ENCODE measurements at regions not wholly inside any gene's neighbourhood (a gene's known extent, or its start where the extent isn't known, plus 50 kb on each side); places are given as distances from the start of the nearest gene placed in this dataset.

DNA sequence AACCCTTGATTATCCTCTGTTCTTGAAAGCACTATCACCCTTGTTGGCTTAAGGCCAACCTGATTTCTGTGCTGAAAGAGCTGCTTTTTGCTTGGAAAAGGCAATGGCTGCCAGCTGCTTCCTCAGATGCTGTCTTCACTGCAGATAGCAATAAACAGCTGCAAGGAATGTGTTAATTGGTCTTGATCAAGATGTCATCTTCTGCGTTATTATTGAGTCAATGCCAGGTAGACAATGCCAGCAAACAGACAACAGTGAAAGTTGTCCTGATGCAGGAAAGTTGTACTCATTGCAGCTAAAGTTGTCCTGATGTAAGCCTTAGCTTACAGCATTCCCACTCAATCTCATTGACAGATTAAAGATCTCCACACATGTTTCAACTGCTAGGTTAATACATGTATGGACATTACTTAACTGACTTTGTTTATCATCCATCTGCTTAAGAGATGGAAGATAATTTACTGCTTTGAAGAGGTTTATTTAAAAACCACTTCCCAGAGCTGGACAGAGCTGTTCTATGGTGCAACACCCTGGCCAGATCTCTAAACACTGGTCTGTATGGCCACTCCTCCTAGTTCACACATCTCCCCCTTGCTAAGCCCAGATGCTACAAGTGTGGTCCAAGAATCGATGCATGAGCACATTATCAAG lies 251.0 kb upstream of the MCTP2 start:
- Histone ChIP-seq H2AFZ (no peak overlapping the region), H3K4me3 (no peak overlapping the region), H3F3A (ENCODE audit: insufficient read depth) (no peaks in the 10 kb centered on the region), H3K4me2 (ENCODE audit: unreplicated experiment) (no peak overlapping the region), H3K4me1 (ENCODE audit: insufficient read depth) (no peaks in the 10 kb centered on the region), H3K36me3 (ENCODE audit: low read depth) (no peaks in the 10 kb centered on the region), H3K9me2 (ENCODE audit: insufficient read depth) (no peaks in the 10 kb centered on the region), H3K9me3 (ENCODE audit: low read depth) (no peaks in the 10 kb centered on the region), H4K20me1 (ENCODE audit: insufficient read depth) (no peaks in the 10 kb centered on the region), H3K9ac (no peak overlapping the region), H3K79me2 (ENCODE audit: insufficient read depth) (no peaks in the 10 kb centered on the region), H3K27me3 (replicated peaks; ENCODE audit: insufficient read depth) (peaks cover 13% of the 10 kb centered on the region; the same call in 1 of the 2 replicates), H3K27ac (no peak overlapping the region)
- in situ Hi-C loops (cut with MboI): loop anchor here (25.0 kb wide), 1 partner anchor 943 kb away; no protein-coding TSS in a partner anchor
- no peak for TF ChIP-seq EZH2 (IDR thresholded peaks at IDR 0.05; ENCODE audit: insufficient read depth, poor library complexity, severe bottlenecking)
- no peak for TF ChIP-seq EZH2phosphoT487 (IDR thresholded peaks at IDR 0.05; ENCODE audit: insufficient read depth, low read depth)
- 0 to 2% methylated on average over 2 of the region's 2 CpGs for WGBS, 2 experiments (ENCODE audit: low coverage in 1 of 2, low lambda C conversion rate in 2 of 2, missing lambda C conversion rate in 2 of 2)
- DNase-seq: no peak

DNA sequence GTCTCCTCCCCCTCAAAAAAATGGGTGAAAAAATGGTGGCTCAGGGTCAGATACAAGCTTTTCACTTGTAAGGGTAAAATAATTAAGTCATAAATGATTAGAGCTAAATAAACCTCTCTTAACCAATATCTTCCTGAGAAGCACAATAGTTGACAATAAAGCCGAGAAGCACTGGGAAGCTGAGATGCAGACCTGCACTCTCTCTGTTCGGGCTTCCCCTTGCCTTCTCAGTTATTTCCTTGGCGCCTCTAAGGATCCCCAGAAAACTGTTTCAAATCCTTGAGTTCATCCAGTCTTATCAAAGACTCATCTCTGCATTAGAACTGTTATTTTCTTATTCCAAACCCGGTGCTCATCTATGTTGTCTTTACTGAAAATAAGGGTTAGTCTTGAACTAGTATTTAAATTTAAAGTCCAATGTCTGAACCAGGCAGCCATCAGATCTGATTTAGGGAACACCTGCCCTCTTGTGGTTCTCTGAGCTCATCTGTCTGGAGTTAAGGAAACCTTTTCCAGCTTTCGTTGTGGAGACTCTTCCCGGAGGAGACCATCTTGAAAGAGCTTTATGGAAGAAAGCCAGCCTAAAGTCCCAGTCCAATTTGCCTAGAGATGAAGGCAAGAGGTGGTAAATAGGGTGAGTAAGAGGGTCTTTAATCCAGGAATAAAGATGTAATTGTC lies 256.4 kb upstream of the MCTP2 start:
- H3F3A ChIP-seq (ENCODE audit: insufficient read depth): no peaks in the 10 kb centered on the region
- TF ChIP-seq EZH2phosphoT487 (IDR thresholded peaks at IDR 0.05; ENCODE audit: insufficient read depth, low read depth): no peak
- TF ChIP-seq EZH2 (IDR thresholded peaks at IDR 0.05; ENCODE audit: insufficient read depth, poor library complexity, severe bottlenecking): no peak
- H3K27ac ChIP-seq: no peak overlapping the region
- no peaks in the 10 kb centered on the region for H3K36me3 ChIP-seq (ENCODE audit: low read depth)
- H3K9me3 ChIP-seq (ENCODE audit: low read depth): no peaks in the 10 kb centered on the region
- DNase-seq: peak; percentile 71
- no peak overlapping the region for H3K9ac ChIP-seq
- no peaks in the 10 kb centered on the region; the same call in none of the 2 replicates for H3K27me3 ChIP-seq (replicated peaks; ENCODE audit: insufficient read depth)
- WGBS, 2 experiments (ENCODE audit: low coverage in 1 of 2, low lambda C conversion rate in 2 of 2, missing lambda C conversion rate in 2 of 2): 46 to 51% methylated on average over 6 of the region's 6 CpGs
- no peak overlapping the region for H3K4me3 ChIP-seq
- no peak overlapping the region for H3K4me2 ChIP-seq (ENCODE audit: unreplicated experiment)
- no peaks in the 10 kb centered on the region for H3K9me2 ChIP-seq (ENCODE audit: insufficient read depth)
- in situ Hi-C loops (cut with MboI): loop anchor here (25.0 kb wide), 1 partner anchor 938 kb away; no protein-coding TSS in a partner anchor
- H2AFZ ChIP-seq: no peak overlapping the region
- no peaks in the 10 kb centered on the region for H4K20me1 ChIP-seq (ENCODE audit: insufficient read depth)
- H3K4me1 ChIP-seq (ENCODE audit: insufficient read depth): no peaks in the 10 kb centered on the region
- H3K79me2 ChIP-seq (ENCODE audit: insufficient read depth): no peaks in the 10 kb centered on the region

DNA sequence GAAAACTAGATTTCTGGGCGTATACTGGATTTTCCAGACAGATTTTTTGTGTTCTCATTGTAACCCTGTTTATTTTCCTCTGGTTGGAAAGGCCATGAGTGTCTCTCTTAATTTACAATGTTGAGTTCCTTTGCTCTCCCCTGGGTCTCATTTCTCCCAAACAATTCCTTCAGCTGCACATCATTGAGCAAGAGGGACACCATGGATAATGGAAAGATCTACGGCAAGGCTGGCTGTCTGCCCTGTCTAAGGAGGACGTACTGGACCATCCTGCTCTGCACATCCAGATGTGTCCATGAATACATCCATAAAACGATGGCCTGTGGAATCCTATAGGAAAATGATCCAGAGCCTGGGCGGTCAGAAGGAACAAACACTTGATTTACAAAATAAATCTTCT lies 258.1 kb upstream of the MCTP2 start:
- Histone ChIP-seq H3K4me3 (no peak overlapping the region), H3K27me3 (replicated peaks; ENCODE audit: insufficient read depth) (no peaks in the 10 kb centered on the region; the same call in none of the 2 replicates), H3K9me2 (ENCODE audit: insufficient read depth) (no peaks in the 10 kb centered on the region), H3K9ac (no peak overlapping the region), H3K36me3 (ENCODE audit: low read depth) (no peaks in the 10 kb centered on the region), H3K27ac (no peak overlapping the region), H4K20me1 (ENCODE audit: insufficient read depth) (no peaks in the 10 kb centered on the region), H3K4me1 (ENCODE audit: insufficient read depth) (no peaks in the 10 kb centered on the region), H2AFZ (no peak overlapping the region), H3F3A (ENCODE audit: insufficient read depth) (no peaks in the 10 kb centered on the region), H3K9me3 (ENCODE audit: low read depth) (no peaks in the 10 kb centered on the region), H3K4me2 (ENCODE audit: unreplicated experiment) (no peak overlapping the region), H3K79me2 (ENCODE audit: insufficient read depth) (no peaks in the 10 kb centered on the region)
- TF ChIP-seq EZH2 (IDR thresholded peaks at IDR 0.05; ENCODE audit: insufficient read depth, poor library complexity, severe bottlenecking) (no peak), EZH2phosphoT487 (IDR thresholded peaks at IDR 0.05; ENCODE audit: insufficient read depth, low read depth) (no peak)
- no peak for DNase-seq
- WGBS, 2 experiments (ENCODE audit: low coverage in 1 of 2, low lambda C conversion rate in 2 of 2, missing lambda C conversion rate in 2 of 2): 18 to 29% methylated on average over 5 of the region's 5 CpGs
- in situ Hi-C loops (cut with MboI): no loop called here

DNA sequence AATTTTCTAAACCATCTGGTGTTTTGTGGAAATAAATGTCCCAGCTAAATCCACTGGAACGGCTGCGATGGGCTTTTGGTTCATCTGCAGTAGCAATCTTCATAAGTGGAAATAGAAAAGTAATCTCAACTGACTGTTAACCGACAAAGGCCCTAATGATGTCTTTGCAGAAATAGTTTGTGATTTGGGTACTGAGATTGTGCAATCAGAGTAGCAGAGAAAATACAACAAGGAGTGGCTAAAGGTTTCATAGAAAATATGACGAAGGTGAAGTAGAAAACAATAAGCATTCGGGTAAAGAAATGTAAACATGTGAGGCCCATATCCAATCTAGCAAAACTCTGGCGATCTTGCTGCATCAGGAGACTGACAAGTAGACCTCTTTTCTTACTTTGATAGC lies 262.6 kb upstream of the MCTP2 start:
- 56% methylated on average over 6 of the region's 6 CpGs for WGBS, 2 experiments (ENCODE audit: low coverage in 1 of 2, low lambda C conversion rate in 2 of 2, missing lambda C conversion rate in 2 of 2)

More for the DNA sequence above, 262.6 kb upstream of the MCTP2 start:
- no peaks in the 10 kb centered on the region for H3F3A ChIP-seq (ENCODE audit: insufficient read depth)
- no peak for TF ChIP-seq EZH2 (IDR thresholded peaks at IDR 0.05; ENCODE audit: insufficient read depth, poor library complexity, severe bottlenecking)
- no peak for TF ChIP-seq EZH2phosphoT487 (IDR thresholded peaks at IDR 0.05; ENCODE audit: insufficient read depth, low read depth)
- H3K79me2 ChIP-seq (ENCODE audit: insufficient read depth): no peaks in the 10 kb centered on the region
- H3K27ac ChIP-seq: no peak overlapping the region
- H3K4me2 ChIP-seq (ENCODE audit: unreplicated experiment): no peak overlapping the region
- no peak overlapping the region for H3K9ac ChIP-seq
- no peaks in the 10 kb centered on the region for H3K9me3 ChIP-seq (ENCODE audit: low read depth)
- no peaks in the 10 kb centered on the region; the same call in 1 of the 2 replicates for H3K27me3 ChIP-seq (replicated peaks; ENCODE audit: insufficient read depth)
- DNase-seq: no peak
- in situ Hi-C loops (cut with MboI): no loop called here
- no peaks in the 10 kb centered on the region for H3K4me1 ChIP-seq (ENCODE audit: insufficient read depth)
- no peaks in the 10 kb centered on the region for H3K36me3 ChIP-seq (ENCODE audit: low read depth)
- H4K20me1 ChIP-seq (ENCODE audit: insufficient read depth): no peaks in the 10 kb centered on the region
- H3K9me2 ChIP-seq (ENCODE audit: insufficient read depth): no peaks in the 10 kb centered on the region
- H2AFZ ChIP-seq: no peak overlapping the region
- H3K4me3 ChIP-seq: no peak overlapping the region
